Activated CD8-positive, alpha-beta T cell treated with anti-CD3 and anti-CD28 coated beads, Interleukin-2, amount 10 ng/mL, durations not matched to agents 7 days and 5 days (primary cell): ENCODE measurements at regions not wholly inside any gene's neighbourhood (a gene's known extent, or its start where the extent isn't known, plus 50 kb on each side); places are given as distances from the start of the nearest gene placed in this dataset.

Experiments
- ATAC-seq: fragments of 150-1000 bp; cut with Tn5 transposase; one replicate; pipeline ENCODE4 v1.10.0; 2021; ENCODE audit warnings: moderate library complexity
- CTCF ChIA-PET: fragments of 350-600 bp; sonication (Branson Sonifier 250); formaldehyde crosslinking; loops from one replicate; lab custom pipeline; 2021; ENCODE audit warnings: antibody characterized with exemption; lab: Charles Lee
- POLR2A ChIA-PET: fragments of 350-600 bp; sonication (Branson Sonifier 250); formaldehyde crosslinking; loops from one replicate; lab custom pipeline; 2021; ENCODE audit warnings: antibody characterized with exemption; lab: Charles Lee
- DNase-seq: peaks from one replicate; pipeline ENCODE4 v3.0.0-alpha.2; 2020
- H3K27ac Mint-ChIP-seq: one replicate; pipeline ENCODE4 v1.8.0; 2021; ENCODE audit warnings: mild to moderate bottlenecking, mixed read lengths
- H3K27me3 Mint-ChIP-seq: one replicate; pipeline ENCODE4 v1.8.0; 2021; ENCODE audit warnings: low read depth, mixed read lengths
- H3K36me3 Mint-ChIP-seq: one replicate; pipeline ENCODE4 v1.8.0; 2021; ENCODE audit warnings: low read depth, mixed read lengths
- H3K4me1 Mint-ChIP-seq: one replicate; pipeline ENCODE4 v1.8.0; 2021; ENCODE audit warnings: low read depth, mixed read lengths
- H3K4me3 Mint-ChIP-seq: one replicate; pipeline ENCODE4 v1.8.0; 2021; ENCODE audit warnings: mild to moderate bottlenecking, mixed read lengths
- H3K9me3 Mint-ChIP-seq: one replicate; pipeline ENCODE4 v1.8.0; 2022; ENCODE audit warnings: mixed read lengths; ENCODE audit not compliant: insufficient read depth

GRCh38 chr15:31970007-31970406, 60.3 kb upstream of the CHRNA7 start:
- no peaks in the 10 kb centered on the region for H3K4me1 Mint-ChIP-seq
- no peak overlapping the region for H3K4me3 Mint-ChIP-seq
- POLR2A ChIA-PET: no interaction called here
- CTCF ChIA-PET: no interaction called here
- H3K9me3 Mint-ChIP-seq: no peaks in the 10 kb centered on the region
- ATAC-seq (no peak), DNase-seq (no peak)
- H3K27me3 Mint-ChIP-seq: peaks cover 4% of the 10 kb centered on the region
- no peaks in the 10 kb centered on the region for H3K36me3 Mint-ChIP-seq
- no peak overlapping the region for H3K27ac Mint-ChIP-seq

- Mint-ChIP-seq H3K36me3 (no peaks in the 10 kb centered on the region), H3K4me3 (no peak overlapping the region), H3K9me3 (no peaks in the 10 kb centered on the region), H3K27ac (no peak overlapping the region), H3K4me1 (no peaks in the 10 kb centered on the region), H3K27me3 (peaks cover 12% of the 10 kb centered on the region)
- ChIA-PET POLR2A (no interaction called here), CTCF (no interaction called here)
- no peak for DNase-seq
- no peak for ATAC-seq
These were observed 57.1 kb upstream of the CHRNA7 start for GRCh38 chr15:31973197-31973596.

GRCh38 chr15:31974154-31974794, 56.0 kb upstream of the CHRNA7 start:
- Mint-ChIP-seq H3K9me3 (no peaks in the 10 kb centered on the region), H3K4me3 (no peak overlapping the region), H3K27me3 (peaks cover 11% of the 10 kb centered on the region), H3K4me1 (no peaks in the 10 kb centered on the region), H3K36me3 (no peaks in the 10 kb centered on the region), H3K27ac (no peak overlapping the region)
- ChIA-PET CTCF (interaction anchor here (1.2 to 1.6 kb wide), 4 partner anchors 10 to 19 kb away, joined by 3 to 5 read pairs (median 4); no protein-coding TSS in a partner anchor), POLR2A (no interaction called here)
- DNase-seq: no peak
- no peak for ATAC-seq

- ChIA-PET CTCF (interaction anchor here (1.2 to 1.6 kb wide), 4 partner anchors 10 to 18 kb away, joined by 3 to 5 read pairs (median 4); no protein-coding TSS in a partner anchor), POLR2A (no interaction called here)
- DNase-seq (peak; percentile 46), ATAC-seq (no peak)
- no peaks in the 10 kb centered on the region for H3K4me1 Mint-ChIP-seq
- H3K27me3 Mint-ChIP-seq: peaks cover 10% of the 10 kb centered on the region
- H3K36me3 Mint-ChIP-seq: no peaks in the 10 kb centered on the region
- H3K4me3 Mint-ChIP-seq: no peak overlapping the region
- no peak overlapping the region for H3K27ac Mint-ChIP-seq
- H3K9me3 Mint-ChIP-seq: no peaks in the 10 kb centered on the region
These were observed 55.2 kb upstream of the CHRNA7 start for GRCh38 chr15:31974855-31975829.

- no peak for ATAC-seq
- Mint-ChIP-seq H3K27ac (no peak overlapping the region), H3K4me3 (no peak overlapping the region), H3K36me3 (no peaks in the 10 kb centered on the region), H3K27me3 (peaks cover 10% of the 10 kb centered on the region), H3K9me3 (no peaks in the 10 kb centered on the region), H3K4me1 (no peaks in the 10 kb centered on the region)
- DNase-seq: no peak
- ChIA-PET POLR2A (no interaction called here), CTCF (interaction anchor here (1.3 to 1.6 kb wide), 2 partner anchors 10 to 11 kb away, joined by 3 to 4 read pairs; no protein-coding TSS in a partner anchor)
These were observed 54.5 kb upstream of the CHRNA7 start for GRCh38 chr15:31975830-31976229.

- ChIA-PET CTCF (interaction anchor here (0.7 to 1.8 kb wide), 4 partner anchors 9 to 28 kb away, joined by 3 to 6 read pairs (median 4); no protein-coding TSS in a partner anchor), POLR2A (no interaction called here)
- Mint-ChIP-seq H3K9me3 (no peaks in the 10 kb centered on the region), H3K27ac (no peak overlapping the region), H3K4me1 (no peaks in the 10 kb centered on the region), H3K36me3 (no peaks in the 10 kb centered on the region), H3K4me3 (no peak overlapping the region), H3K27me3 (peaks cover 10% of the 10 kb centered on the region)
- DNase-seq: no peak
- no peak for ATAC-seq
These were observed 53.2 kb upstream of the CHRNA7 start for GRCh38 chr15:31977138-31977537.

- peak; percentile 77 for ATAC-seq
- DNase-seq: peak; percentile 61
- Mint-ChIP-seq H3K4me3 (no peak overlapping the region), H3K9me3 (no peaks in the 10 kb centered on the region), H3K36me3 (no peaks in the 10 kb centered on the region), H3K27me3 (peaks cover 10% of the 10 kb centered on the region), H3K4me1 (no peaks in the 10 kb centered on the region), H3K27ac (no peak overlapping the region)
- ChIA-PET CTCF (interaction anchor here (0.7 to 1.8 kb wide), 6 partner anchors 8 to 540 kb away, joined by 3 to 6 read pairs (median 3); no protein-coding TSS in a partner anchor), POLR2A (interaction anchor here (0.6 kb wide), 1 partner anchor 370 kb away, joined by 3 read pairs; no protein-coding TSS in a partner anchor)
These were observed 52.3 kb upstream of the CHRNA7 start for GRCh38 chr15:31977812-31978661.
